ENCODE measurements at regions not wholly inside any gene's neighbourhood (a gene's known extent, or its start where the extent isn't known, plus 50 kb on each side); places are given as distances from the start of the nearest gene placed in this dataset.
"Not testable (repeated sequence)": the region's sequence is repeated elsewhere in the genome, so short reads cannot be mapped to it uniquely, and the experiment has no call there.

GRCh38 chr5:91448079-91448478 is 65.0 kb upstream of the ARRDC3 start:
- DNase-seq, result not testable (repeated sequence)

- not testable (repeated sequence) for DNase-seq
Observed at GRCh38 chr5:91446880-91447279, 63.8 kb upstream of the ARRDC3 start.

GRCh38 chr5:91443761-91444467 is 60.8 kb upstream of the ARRDC3 start:
- DNase-seq, result no peak

GRCh38 chr5:91443023-91443422 is 59.9 kb upstream of the ARRDC3 start:
- DNase-seq, result no peak

GRCh38 chr5:91441082-91441481 is 58.0 kb upstream of the ARRDC3 start:
- DNase-seq, result no peak

- no peak for DNase-seq
Observed at GRCh38 chr5:91438871-91439270, 55.8 kb upstream of the ARRDC3 start.

- no peak for DNase-seq
Observed at GRCh38 chr5:91436241-91436640, 53.1 kb upstream of the ARRDC3 start.

- peak; percentile 40 to 50 for DNase-seq
Observed at GRCh38 chr5:91434348-91434747, 51.2 kb upstream of the ARRDC3 start.

- DNase-seq, result peak in 1 of 2 donors; percentile 4
Observed at GRCh38 chr5:91433861-91434260, 50.7 kb upstream of the ARRDC3 start.

Data from inflammatory macrophage (primary cell).